ENCODE measurements at regions not wholly inside any gene's neighbourhood (a gene's known extent, or its start where the extent isn't known, plus 50 kb on each side); places are given as distances from the start of the nearest gene placed in this dataset.

GRCh38 chr10:3579845-3580244 lies 205.2 kb downstream of the KLF6 start:
- TF ChIP-seq EZH2 (IDR thresholded peaks at IDR 0.05; ENCODE audit: borderline replicate concordance, low read depth, low read length, severe bottlenecking), result no peak
- no peak for TF ChIP-seq CTCF (IDR thresholded peaks at IDR 0.05; ENCODE audit: extremely low read depth in 1 of 2, insufficient read depth in 1 of 2, low read depth in 1 of 2, low read length in 2 of 2)
- no peak for TF ChIP-seq POLR2A (IDR thresholded peaks at IDR 0.05; ENCODE audit: low read depth, low read length)
